OCI-LY3 (cell line): ENCODE measurements at regions not wholly inside any gene's neighbourhood (a gene's known extent, or its start where the extent isn't known, plus 50 kb on each side); places are given as distances from the start of the nearest gene placed in this dataset.

Source experiments
- EZH2phosphoT487 ChIP-seq: fragments of 200-600 bp; shearing (Covaris generic); IDR thresholded peaks from 2 replicates; pipeline ENCODE4 v1.6.1; 2018; ENCODE audit warnings: antibody characterized with exemption, mixed run types, low read depth
- TF ChIP-seq, protein P1 (sequence below): fragments of 200-600, 300-600 bp; sonication (generic); IDR thresholded peaks from 2 replicates; pipeline ENCODE4 v1.5.1; 2014; ENCODE audit warnings: antibody characterized with exemption, low read length, low read depth

DNA sequence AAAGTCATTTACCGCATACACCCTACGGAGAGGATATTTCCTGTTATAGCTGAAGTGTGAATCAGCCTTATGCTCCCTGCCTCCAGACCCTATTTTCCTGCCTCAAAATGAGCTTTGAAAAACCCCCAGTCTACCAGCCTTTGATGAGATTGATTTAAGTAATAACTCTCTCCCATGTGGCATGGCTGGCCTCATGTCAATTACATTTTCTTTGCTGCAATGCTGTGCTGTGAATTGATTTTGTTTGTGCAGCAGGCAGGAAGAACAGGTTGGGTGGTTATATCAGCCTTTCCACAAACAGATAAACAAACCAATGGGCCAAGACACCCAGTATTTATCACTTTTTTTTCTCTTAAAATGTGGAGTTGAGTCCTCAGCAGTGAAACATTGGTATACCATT is 1105.5 kb upstream of the TMEM132C start:
- TF ChIP-seq, protein P1, sequence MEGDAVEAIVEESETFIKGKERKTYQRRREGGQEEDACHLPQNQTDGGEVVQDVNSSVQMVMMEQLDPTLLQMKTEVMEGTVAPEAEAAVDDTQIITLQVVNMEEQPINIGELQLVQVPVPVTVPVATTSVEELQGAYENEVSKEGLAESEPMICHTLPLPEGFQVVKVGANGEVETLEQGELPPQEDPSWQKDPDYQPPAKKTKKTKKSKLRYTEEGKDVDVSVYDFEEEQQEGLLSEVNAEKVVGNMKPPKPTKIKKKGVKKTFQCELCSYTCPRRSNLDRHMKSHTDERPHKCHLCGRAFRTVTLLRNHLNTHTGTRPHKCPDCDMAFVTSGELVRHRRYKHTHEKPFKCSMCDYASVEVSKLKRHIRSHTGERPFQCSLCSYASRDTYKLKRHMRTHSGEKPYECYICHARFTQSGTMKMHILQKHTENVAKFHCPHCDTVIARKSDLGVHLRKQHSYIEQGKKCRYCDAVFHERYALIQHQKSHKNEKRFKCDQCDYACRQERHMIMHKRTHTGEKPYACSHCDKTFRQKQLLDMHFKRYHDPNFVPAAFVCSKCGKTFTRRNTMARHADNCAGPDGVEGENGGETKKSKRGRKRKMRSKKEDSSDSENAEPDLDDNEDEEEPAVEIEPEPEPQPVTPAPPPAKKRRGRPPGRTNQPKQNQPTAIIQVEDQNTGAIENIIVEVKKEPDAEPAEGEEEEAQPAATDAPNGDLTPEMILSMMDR: no peak
- TF ChIP-seq EZH2phosphoT487: no peak
